SK-N-SH treated with all-trans-retinoic acid at 6 μM for 48 hours (cell line): ENCODE measurements at regions not wholly inside any gene's neighbourhood (a gene's known extent, or its start where the extent isn't known, plus 50 kb on each side); places are given as distances from the start of the nearest gene placed in this dataset.

ENCODE experiments used
- ARNTL ChIP-seq: fragments of 450-650 bp; formaldehyde crosslinking; IDR thresholded peaks from 2 replicates; pipeline ENCODE4 v1.5.0; 2020; ENCODE audit warnings: low read depth, mild to moderate bottlenecking, moderate library complexity, borderline replicate concordance
- CSDC2 ChIP-seq: fragments of 250-450 bp; sonication (Bioruptor Pico); IDR thresholded peaks from 2 replicates; pipeline ENCODE4 v1.5.0; 2020; ENCODE audit warnings: mild to moderate bottlenecking, moderate library complexity
- CSRNP3 ChIP-seq: fragments of 250-450 bp; sonication (Bioruptor Pico); IDR thresholded peaks from 2 replicates; pipeline ENCODE4 v1.5.1; 2021; ENCODE audit warnings: mild to moderate bottlenecking, moderate library complexity
- ISL1 ChIP-seq: fragments of 250-450 bp; sonication (Bioruptor Pico); IDR thresholded peaks from 2 replicates; pipeline ENCODE4 v2.1.2; 2022; ENCODE audit warnings: mild to moderate bottlenecking, moderate library complexity
- OSR1 ChIP-seq: fragments of 250-450 bp; sonication (Bioruptor Pico); IDR thresholded peaks from 2 replicates; pipeline ENCODE4 v1.8.0; 2022; ENCODE audit warnings: moderate library complexity, mild to moderate bottlenecking, inconsistent platforms
- PATZ1 ChIP-seq: fragments of 250-450 bp; sonication (Bioruptor Pico); IDR thresholded peaks from 2 replicates; pipeline ENCODE4 v1.8.0; 2020; ENCODE audit warnings: mild to moderate bottlenecking, moderate library complexity, borderline replicate concordance
- PPARA ChIP-seq: fragments of 250-450 bp; sonication (Bioruptor Pico); IDR thresholded peaks from 2 replicates; pipeline ENCODE4 v1.5.0; 2020; ENCODE audit warnings: mild to moderate bottlenecking, borderline replicate concordance
- TCF4 ChIP-seq: fragments of 250-450 bp; sonication (Bioruptor Pico); IDR thresholded peaks from 2 replicates; pipeline ENCODE4 v1.8.0; 2021; ENCODE audit warnings: mild to moderate bottlenecking, moderate library complexity, borderline replicate concordance
- TOX ChIP-seq: fragments of 250-450 bp; sonication (Bioruptor Pico); IDR thresholded peaks from 2 replicates; pipeline ENCODE4 v1.8.0; 2021; ENCODE audit warnings: mild to moderate bottlenecking, moderate library complexity, borderline replicate concordance
- ZC3H10 ChIP-seq: fragments of 250-450 bp; sonication (Bioruptor Pico); IDR thresholded peaks from 2 replicates; pipeline ENCODE4 v1.5.1; 2021; ENCODE audit warnings: mild to moderate bottlenecking, moderate library complexity
- ZFP30 ChIP-seq: fragments of 450-650 bp; formaldehyde crosslinking; IDR thresholded peaks from 2 replicates; pipeline ENCODE4 v1.5.0; 2022; ENCODE audit warnings: mild to moderate bottlenecking, moderate library complexity
- ZNF8 ChIP-seq: fragments of 450-650 bp; formaldehyde crosslinking; IDR thresholded peaks from 2 replicates; pipeline ENCODE4 v1.5.0; 2020; ENCODE audit warnings: mild to moderate bottlenecking, moderate library complexity
- TF ChIP-seq, protein P1 (sequence below): fragments of 250-450 bp; sonication (Bioruptor Pico); IDR thresholded peaks from 2 replicates; pipeline ENCODE4 v1.5.0; 2020; ENCODE audit warnings: mild to moderate bottlenecking, moderate library complexity

- TF ChIP-seq PATZ1 (CRISPR knock-in tag): no peak
- no peak for TF ChIP-seq ISL1 (CRISPR knock-in tag)
- TF ChIP-seq ZFP30: no peak
- TF ChIP-seq CSDC2 (CRISPR knock-in tag): no peak
- TF ChIP-seq ARNTL (CRISPR knock-in tag): no peak
- no peak for TF ChIP-seq CSRNP3 (CRISPR knock-in tag)
- TF ChIP-seq, protein P1, sequence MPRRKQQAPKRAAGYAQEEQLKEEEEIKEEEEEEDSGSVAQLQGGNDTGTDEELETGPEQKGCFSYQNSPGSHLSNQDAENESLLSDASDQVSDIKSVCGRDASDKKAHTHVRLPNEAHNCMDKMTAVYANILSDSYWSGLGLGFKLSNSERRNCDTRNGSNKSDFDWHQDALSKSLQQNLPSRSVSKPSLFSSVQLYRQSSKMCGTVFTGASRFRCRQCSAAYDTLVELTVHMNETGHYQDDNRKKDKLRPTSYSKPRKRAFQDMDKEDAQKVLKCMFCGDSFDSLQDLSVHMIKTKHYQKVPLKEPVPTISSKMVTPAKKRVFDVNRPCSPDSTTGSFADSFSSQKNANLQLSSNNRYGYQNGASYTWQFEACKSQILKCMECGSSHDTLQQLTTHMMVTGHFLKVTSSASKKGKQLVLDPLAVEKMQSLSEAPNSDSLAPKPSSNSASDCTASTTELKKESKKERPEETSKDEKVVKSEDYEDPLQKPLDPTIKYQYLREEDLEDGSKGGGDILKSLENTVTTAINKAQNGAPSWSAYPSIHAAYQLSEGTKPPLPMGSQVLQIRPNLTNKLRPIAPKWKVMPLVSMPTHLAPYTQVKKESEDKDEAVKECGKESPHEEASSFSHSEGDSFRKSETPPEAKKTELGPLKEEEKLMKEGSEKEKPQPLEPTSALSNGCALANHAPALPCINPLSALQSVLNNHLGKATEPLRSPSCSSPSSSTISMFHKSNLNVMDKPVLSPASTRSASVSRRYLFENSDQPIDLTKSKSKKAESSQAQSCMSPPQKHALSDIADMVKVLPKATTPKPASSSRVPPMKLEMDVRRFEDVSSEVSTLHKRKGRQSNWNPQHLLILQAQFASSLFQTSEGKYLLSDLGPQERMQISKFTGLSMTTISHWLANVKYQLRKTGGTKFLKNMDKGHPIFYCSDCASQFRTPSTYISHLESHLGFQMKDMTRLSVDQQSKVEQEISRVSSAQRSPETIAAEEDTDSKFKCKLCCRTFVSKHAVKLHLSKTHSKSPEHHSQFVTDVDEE (CRISPR knock-in tag): no peak
- no peak for TF ChIP-seq OSR1 (CRISPR knock-in tag)
- TF ChIP-seq TOX: no peak
- no peak for TF ChIP-seq ZNF8 (CRISPR knock-in tag)
- TF ChIP-seq TCF4 (CRISPR knock-in tag): no peak
- TF ChIP-seq ZC3H10: no peak
- no peak for TF ChIP-seq PPARA (CRISPR knock-in tag)
Measured at GRCh38 chr12:108029051-108029835, 99.8 kb upstream of the WSCD2 start.
